Smooth muscle cell of the brain vasculature (primary cell): ENCODE measurements at regions not wholly inside any gene's neighbourhood (a gene's known extent, or its start where the extent isn't known, plus 50 kb on each side); places are given as distances from the start of the nearest gene placed in this dataset.

Source experiments
- DNase-seq: peaks from one replicate; pipeline ENCODE4 v3.0.0-alpha.2; 2012; ENCODE audit warnings: low read depth, low spot score

GRCh38 chr4:155515444-155516075 lies 138.8 kb upstream of the MAP9 start:
- DNase-seq, result no peak

DNA sequence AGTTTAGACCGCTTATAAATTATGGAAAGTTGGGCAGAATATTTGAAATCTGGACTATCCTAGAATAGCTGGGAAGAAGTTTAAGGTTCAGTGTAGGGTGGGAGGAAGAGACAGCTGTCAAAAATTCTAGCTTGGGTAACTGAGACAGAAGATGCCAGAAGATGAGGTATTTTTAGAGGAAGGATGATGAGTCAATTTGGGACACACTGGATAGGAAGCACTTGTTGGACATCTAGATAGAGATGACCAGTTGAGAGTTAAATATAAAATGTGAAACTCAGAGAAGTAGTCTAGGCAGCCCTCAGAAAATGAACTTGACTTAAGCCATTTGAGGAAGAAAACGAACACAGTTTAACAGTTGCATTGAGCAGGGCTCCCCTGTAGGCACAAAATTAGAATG lies 137.9 kb upstream of the MAP9 start:
- DNase-seq, result no peak

DNA sequence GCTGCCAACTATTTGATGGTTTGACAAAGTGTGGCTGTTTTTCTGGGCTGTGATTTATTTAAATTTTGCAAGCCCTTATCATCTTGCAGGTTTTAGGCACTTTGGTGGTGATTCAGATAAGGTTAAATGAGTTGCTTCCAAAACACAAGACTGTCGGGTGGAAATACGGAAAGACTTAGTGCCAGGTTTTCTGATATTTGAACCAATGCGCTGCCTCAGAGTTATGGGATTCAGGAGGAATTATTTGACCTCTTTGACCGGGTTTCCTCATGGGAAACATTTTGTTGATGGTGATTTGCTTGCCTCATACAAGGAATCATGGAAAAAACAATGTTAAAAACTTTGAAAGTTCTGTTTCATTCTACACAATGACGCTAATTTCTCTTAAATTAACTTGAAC lies 136.1 kb upstream of the MAP9 start:
- DNase-seq, result no peak

DNA sequence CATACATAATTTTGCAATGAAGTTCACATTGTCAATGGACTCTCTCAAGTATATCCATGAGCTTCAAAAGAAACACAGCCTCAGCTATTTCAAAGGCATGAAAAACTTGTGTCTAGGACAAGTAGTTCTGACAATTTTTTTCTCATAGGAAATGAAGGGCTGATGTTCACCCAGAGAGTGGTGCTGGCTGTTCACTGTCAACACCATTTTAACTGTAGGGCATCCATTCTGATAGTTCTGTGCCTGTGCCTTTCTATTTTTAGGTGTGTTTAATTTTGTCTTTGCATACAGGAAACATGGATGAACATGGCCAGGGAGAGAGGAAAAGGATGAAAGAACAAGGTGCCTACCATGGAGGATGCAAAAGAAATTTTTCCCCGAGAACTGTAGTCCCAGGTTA lies 135.3 kb upstream of the MAP9 start:
- no peak for DNase-seq

GRCh38 chr4:155510771-155511170 lies 134.0 kb upstream of the MAP9 start:
- DNase-seq, result no peak

GRCh38 chr4:155509555-155509954 lies 132.8 kb upstream of the MAP9 start:
- no peak for DNase-seq

DNA sequence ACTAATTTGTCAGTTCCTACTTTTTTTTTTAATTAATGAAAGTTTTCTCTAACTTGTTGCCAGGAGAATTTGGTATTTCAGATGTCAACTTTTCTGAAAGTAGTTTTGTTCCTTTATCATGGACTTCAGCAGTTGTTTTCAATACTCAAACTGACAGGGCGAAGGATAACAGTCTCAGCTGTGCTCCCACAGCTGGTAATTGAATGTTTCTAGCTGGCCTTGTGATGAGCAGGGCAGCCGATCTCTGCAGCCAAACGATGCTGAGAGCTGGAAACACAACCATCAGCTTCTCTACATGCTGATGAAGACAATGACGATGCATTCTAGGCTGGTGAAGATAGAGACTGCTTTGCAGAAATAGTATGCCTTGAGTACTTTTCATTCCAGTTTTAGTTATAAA lies 130.0 kb upstream of the MAP9 start:
- no peak for DNase-seq

DNA sequence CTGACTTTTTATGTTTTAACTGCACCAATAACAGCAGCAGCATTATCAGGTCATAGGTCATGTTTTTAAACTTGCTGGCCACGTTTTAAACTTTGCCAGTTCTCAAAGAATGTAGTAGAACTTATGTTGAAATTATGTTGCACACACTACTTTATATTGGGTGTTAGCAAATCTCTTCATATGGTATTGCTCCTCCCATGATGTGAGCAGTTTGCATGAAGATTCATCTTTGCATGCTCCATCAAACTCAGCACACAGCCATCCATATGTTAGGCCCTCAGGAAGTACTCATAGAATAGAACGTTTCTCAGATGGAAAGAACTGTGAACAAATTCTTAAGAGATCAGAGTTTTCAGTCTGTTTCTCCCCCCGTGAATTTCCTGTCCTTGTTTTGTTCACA lies 128.6 kb upstream of the MAP9 start:
- no peak for DNase-seq

- no peak for DNase-seq
Observed at GRCh38 chr4:155497306-155497705, 120.5 kb upstream of the MAP9 start.

DNA sequence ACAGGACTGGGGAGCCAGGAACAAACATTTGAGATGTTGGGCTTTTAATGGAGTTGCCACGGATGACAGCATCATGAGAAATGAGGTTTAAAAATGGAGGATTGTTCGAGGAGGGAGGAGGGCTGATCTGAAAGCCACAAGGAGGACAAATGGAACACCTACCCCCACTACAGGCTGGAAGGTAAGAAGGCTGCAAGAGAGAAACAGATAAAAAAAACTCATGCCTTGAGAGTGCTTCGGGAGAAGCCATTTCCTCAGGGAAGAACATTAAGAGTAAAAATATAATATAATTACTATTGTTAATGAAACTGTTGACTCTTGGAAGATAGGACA lies 119.5 kb upstream of the MAP9 start:
- DNase-seq, result no peak

DNA sequence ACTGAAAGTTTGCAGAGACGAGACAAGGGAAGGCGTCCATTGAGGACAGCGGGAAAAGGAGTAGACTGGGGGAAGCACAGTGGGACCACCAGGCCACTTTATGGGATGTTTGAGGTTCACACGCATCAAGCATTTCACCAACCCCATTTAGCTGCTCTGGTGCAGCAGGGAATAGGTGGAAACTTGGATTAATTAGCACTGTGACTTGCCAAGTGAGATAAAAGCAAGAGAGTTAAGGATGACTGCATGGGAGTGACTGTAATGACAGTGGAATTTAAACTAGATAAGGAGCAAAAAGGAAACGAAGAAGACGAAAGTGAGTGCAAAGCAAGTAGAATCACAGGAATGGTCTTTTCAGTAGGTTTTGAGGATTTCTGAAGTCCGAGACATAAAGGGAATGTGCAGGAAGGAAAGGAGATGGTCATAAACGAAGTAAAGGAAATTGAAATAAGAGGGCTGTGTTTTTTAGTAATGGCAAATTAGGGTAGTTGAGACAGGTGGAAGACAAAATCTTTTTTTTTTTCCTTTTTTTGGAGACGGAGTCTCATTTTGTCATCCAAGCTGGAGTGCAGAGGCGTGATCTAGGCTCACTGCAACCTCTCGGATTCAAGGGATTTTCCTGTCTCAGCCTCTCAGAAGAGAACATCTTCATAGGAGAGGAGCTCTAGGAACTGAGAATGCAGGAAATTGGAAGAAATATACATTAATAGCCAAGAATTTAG lies 119.0 kb upstream of the MAP9 start:
- no peak for DNase-seq

- no peak for DNase-seq
Observed at GRCh38 chr4:155494037-155494718, 117.4 kb upstream of the MAP9 start.

DNA sequence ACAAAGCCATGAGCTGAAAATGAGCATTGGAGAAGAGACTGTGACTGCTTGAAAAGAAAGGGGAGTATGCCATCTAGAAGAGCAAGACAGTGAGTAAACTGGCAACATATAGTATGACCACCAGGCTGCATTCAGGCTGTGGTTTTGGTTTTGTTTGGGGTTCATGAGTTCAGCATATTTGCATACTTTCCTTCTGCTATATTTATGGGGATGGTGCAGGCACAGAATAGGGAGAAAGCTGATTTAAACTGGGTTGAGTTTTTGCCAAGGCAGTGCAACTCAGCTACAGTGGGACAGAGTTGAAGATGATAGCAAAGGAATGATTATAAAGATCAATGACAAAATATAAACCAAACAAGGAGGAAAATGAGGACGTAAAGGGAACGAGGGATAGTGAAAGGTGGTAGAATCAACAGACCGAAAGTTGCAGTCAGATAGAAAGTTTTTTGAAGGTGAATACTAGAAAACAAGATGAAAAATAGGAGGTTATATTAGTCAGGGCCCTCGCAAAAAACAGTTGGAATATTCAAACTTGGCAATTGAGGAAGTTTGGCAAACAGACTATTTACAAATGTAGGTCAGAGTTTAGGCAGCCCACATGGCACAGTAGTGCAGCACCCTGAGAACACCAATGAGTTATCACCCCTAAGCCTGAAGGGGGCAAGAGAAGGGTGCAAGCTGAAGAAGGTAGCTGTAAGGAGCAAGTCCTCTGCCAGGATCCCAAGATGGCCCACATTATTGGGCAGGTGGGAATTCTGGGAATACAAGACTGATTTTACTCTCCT lies 114.8 kb upstream of the MAP9 start:
- no peak for DNase-seq

DNA sequence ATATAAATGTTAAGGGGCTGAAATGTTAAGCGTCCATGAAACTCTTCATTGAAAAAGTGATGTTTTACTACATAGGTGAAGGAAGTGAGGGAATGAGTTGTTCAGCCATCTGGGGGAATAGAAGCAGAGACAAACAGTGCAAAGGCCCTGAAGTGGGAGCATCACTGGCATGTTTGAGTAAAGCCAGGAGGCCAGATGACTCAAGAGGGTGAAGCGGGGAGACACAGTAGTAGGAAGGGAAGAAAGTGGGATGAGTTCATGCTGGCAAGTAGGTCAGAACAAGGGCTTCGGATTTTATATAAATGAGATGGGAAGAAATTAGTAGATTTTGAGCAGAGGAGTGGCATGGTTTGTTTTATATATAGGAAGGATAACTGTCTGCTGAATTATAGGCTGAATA lies 112.5 kb upstream of the MAP9 start:
- no peak for DNase-seq

DNA sequence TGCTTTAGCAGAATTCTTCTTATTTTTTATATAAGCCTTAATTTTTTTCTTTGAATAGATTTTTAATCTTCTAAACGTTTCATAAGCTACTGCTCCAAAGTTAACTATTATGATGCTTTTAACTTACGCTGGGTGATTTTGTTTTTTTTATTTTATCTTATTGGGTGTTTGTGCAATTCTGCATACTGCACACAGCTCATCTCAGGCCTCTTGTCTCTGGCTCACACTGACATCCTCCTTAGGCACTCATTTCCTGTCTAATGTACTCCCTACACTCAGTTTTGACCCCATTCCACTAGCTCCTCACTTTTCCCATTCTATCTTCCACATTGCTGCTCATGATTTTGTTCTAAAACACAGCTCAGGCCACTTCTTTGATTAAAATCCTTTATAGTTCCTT lies 111.9 kb upstream of the MAP9 start:
- no peak for DNase-seq

- no peak for DNase-seq
Observed at GRCh38 chr4:155487210-155487609, 110.4 kb upstream of the MAP9 start.

GRCh38 chr4:155481150-155481549 lies 104.4 kb upstream of the MAP9 start:
- DNase-seq, result no peak

DNA sequence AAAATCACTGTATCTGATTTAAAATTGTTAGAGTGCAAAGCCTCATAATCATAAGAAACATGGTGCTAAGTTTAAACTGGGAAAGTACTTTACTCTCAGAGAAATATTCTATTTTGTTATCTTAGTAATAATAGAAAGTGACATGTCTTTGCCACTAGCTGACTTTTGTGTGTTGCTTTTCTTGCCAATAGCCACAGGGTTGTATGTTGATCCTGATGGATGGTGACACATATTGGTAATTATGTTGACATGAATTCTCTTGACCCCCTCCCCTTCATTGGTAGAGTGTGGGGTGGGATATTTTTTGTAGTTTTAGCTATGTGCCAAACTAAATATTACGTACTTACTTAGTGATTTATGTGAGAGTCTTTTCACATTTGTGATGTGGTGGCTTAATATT lies 103.1 kb upstream of the MAP9 start:
- DNase-seq, result no peak

DNA sequence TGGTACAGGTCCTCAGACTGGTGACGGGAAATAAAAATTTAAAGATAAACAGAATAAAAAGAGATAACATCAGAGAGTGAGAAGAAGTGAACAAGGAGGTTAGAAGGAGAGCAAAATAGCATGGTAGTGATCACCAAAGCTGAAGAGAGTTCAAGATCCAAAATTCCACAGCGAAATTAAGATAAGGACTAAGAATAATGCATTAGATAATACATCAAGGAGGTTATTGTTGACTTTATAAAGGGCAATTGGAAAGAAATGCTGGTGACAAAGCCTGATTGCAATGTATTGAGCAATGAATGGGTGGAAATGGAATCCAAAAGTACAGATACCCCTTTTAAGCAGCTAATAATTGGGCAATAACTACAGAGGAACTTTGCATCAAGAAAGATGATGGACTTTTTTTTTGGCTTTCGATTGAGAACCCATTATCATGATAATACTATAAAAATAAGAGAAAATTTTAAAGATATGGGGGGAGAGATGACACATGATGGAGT lies 101.6 kb upstream of the MAP9 start:
- no peak for DNase-seq

- DNase-seq, result no peak
Observed at GRCh38 chr4:155474758-155475157, 98.0 kb upstream of the MAP9 start.

- DNase-seq, result peak; percentile 7
Observed at GRCh38 chr4:155473420-155474095, 96.8 kb upstream of the MAP9 start.

DNA sequence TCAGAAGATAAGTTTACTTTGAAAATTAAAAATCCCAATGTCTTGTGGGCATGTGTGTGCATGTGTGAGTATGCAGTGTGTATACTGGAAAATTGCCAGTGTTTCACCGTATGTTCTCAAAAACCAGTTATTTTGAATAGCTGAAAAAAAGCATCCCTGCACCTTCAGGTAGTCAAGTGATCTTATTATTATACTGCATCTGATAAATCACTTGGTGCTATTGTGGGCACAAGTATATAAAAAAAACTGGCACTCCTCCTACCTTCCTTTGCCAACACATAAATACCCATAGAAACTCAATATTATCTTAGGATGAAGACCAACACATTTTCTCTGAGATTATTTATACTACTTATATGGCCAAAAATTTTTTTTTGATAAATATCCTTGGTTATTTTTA lies 91.5 kb upstream of the MAP9 start:
- no peak for DNase-seq
